Karpas-422 (cell line): ENCODE measurements at regions not wholly inside any gene's neighbourhood (a gene's known extent, or its start where the extent isn't known, plus 50 kb on each side); places are given as distances from the start of the nearest gene placed in this dataset.

Experiments
- DNase-seq: peaks from one replicate; pipeline ENCODE4 v3.0.0-alpha.2; 2015
- H2AFZ ChIP-seq: fragments of 200-600 bp; sonication (generic); 2 replicates; pipeline ENCODE4 v1.6.1; 2014; ENCODE audit warnings: antibody characterized with exemption, low read length, mixed read lengths
- H3K27ac ChIP-seq: fragments of 200-600 bp; sonication (generic); 2 replicates; pipeline ENCODE4 v1.5.1; 2014; ENCODE audit warnings: mild to moderate bottlenecking, low read length, moderate library complexity
- H3K27me3 ChIP-seq: fragments of 200-600 bp; sonication (generic); 2 replicates; pipeline ENCODE4 v1.6.1; 2014; ENCODE audit warnings: low read length, mixed read lengths
- H3K36me3 ChIP-seq: fragments of 200-600 bp; sonication (generic); 2 replicates; pipeline ENCODE4 v1.6.1; 2014; ENCODE audit warnings: low read length, mixed read lengths; ENCODE audit not compliant: insufficient read depth
- H3K4me1 ChIP-seq: fragments of 200-600 bp; sonication (generic); 2 replicates; pipeline ENCODE4 v1.6.1; 2014; ENCODE audit warnings: mild to moderate bottlenecking, low read length, mixed read lengths
- H3K4me2 ChIP-seq: fragments of 200-600 bp; sonication (generic); 2 replicates; pipeline ENCODE4 v1.6.1; 2014; ENCODE audit warnings: low read length, low read depth, mild to moderate bottlenecking; ENCODE audit not compliant: poor library complexity, severe bottlenecking
- H3K4me3 ChIP-seq: fragments of 200-600 bp; sonication (generic); 2 replicates; pipeline ENCODE4 v1.5.1; 2014; ENCODE audit warnings: mild to moderate bottlenecking, antibody characterized with exemption, low read length, mixed read lengths
- H3K79me2 ChIP-seq: fragments of 200-600 bp; sonication (generic); 2 replicates; pipeline ENCODE4 v1.6.1; 2014; ENCODE audit warnings: mild to moderate bottlenecking, low read length, mixed read lengths
- H3K9ac ChIP-seq: fragments of 200-600 bp; sonication (generic); 2 replicates; pipeline ENCODE4 v1.6.0; 2014; ENCODE audit warnings: low read length
- H3K9me2 ChIP-seq: fragments of 200-600 bp; sonication (generic), shearing (Covaris generic); replicated peaks from 2 replicates; pipeline ENCODE4 v1.6.0; 2014; ENCODE audit warnings: mild to moderate bottlenecking, low read length, moderate library complexity; ENCODE audit not compliant: insufficient read depth
- H3K9me3 ChIP-seq: fragments of 300-700, 200-600 bp; sonication (generic); 2 replicates; pipeline ENCODE4 v1.6.1; 2014; ENCODE audit warnings: low read length, mixed read lengths
- H4K20me1 ChIP-seq: fragments of 200-600 bp; sonication (generic); 2 replicates; pipeline ENCODE4 v1.6.1; 2014; ENCODE audit warnings: mild to moderate bottlenecking, antibody characterized with exemption, low read length, low read depth; ENCODE audit not compliant: insufficient read depth

- H3K27ac ChIP-seq = no peak overlapping the region
- no peaks in the 10 kb centered on the region for H3K36me3 ChIP-seq
- no peak overlapping the region for H3K4me3 ChIP-seq
- no peak overlapping the region for H3K9ac ChIP-seq
- no peaks in the 10 kb centered on the region for H3K9me3 ChIP-seq
- no peaks in the 10 kb centered on the region for H3K9me2 ChIP-seq
- H2AFZ ChIP-seq = no peak overlapping the region
- DNase-seq = no peak
- H3K79me2 ChIP-seq = no peaks in the 10 kb centered on the region
- no peaks in the 10 kb centered on the region for H4K20me1 ChIP-seq
- no peaks in the 10 kb centered on the region; the same call in 1 of the 2 replicates for H3K27me3 ChIP-seq
- no peaks in the 10 kb centered on the region for H3K4me1 ChIP-seq
- no peak overlapping the region for H3K4me2 ChIP-seq
Observed at GRCh38 chr7:88700725-88701124, 58.8 kb upstream of the ZNF804B start.

GRCh38 chr7:88694207-88694606 is 65.3 kb upstream of the ZNF804B start:
- Histone ChIP-seq H4K20me1 (no peaks in the 10 kb centered on the region), H3K9me3 (no peaks in the 10 kb centered on the region), H3K4me2 (no peak overlapping the region), H3K4me3 (no peak overlapping the region), H3K27me3 (no peaks in the 10 kb centered on the region), H2AFZ (no peak overlapping the region), H3K27ac (no peak overlapping the region), H3K9ac (no peak overlapping the region), H3K9me2 (no peaks in the 10 kb centered on the region), H3K4me1 (no peaks in the 10 kb centered on the region), H3K79me2 (no peaks in the 10 kb centered on the region), H3K36me3 (no peaks in the 10 kb centered on the region)
- DNase-seq = no peak

- H4K20me1 ChIP-seq = no peaks in the 10 kb centered on the region
- no peaks in the 10 kb centered on the region for H3K9me3 ChIP-seq
- no peak overlapping the region for H2AFZ ChIP-seq
- H3K27me3 ChIP-seq = no peaks in the 10 kb centered on the region
- no peaks in the 10 kb centered on the region for H3K79me2 ChIP-seq
- no peaks in the 10 kb centered on the region for H3K36me3 ChIP-seq
- no peak overlapping the region for H3K9ac ChIP-seq
- no peak overlapping the region for H3K27ac ChIP-seq
- H3K9me2 ChIP-seq = no peaks in the 10 kb centered on the region
- H3K4me1 ChIP-seq = no peaks in the 10 kb centered on the region
- DNase-seq = no peak
- no peak overlapping the region for H3K4me3 ChIP-seq
- no peak overlapping the region for H3K4me2 ChIP-seq
Observed at GRCh38 chr7:88693131-88693530, 66.4 kb upstream of the ZNF804B start.

- no peaks in the 10 kb centered on the region for H3K79me2 ChIP-seq
- H3K4me3 ChIP-seq = no peak overlapping the region
- no peak overlapping the region for H3K9ac ChIP-seq
- H3K36me3 ChIP-seq = no peaks in the 10 kb centered on the region
- H2AFZ ChIP-seq = no peak overlapping the region
- no peak overlapping the region for H3K4me2 ChIP-seq
- DNase-seq = no peak
- H4K20me1 ChIP-seq = no peaks in the 10 kb centered on the region
- no peaks in the 10 kb centered on the region for H3K27me3 ChIP-seq
- H3K4me1 ChIP-seq = no peaks in the 10 kb centered on the region
- no peaks in the 10 kb centered on the region for H3K9me2 ChIP-seq
- H3K9me3 ChIP-seq = no peaks in the 10 kb centered on the region
- no peak overlapping the region for H3K27ac ChIP-seq
Observed at GRCh38 chr7:88692493-88692892, 67.0 kb upstream of the ZNF804B start.

GRCh38 chr7:88689821-88690220 is 69.7 kb upstream of the ZNF804B start:
- no peak overlapping the region for H3K4me3 ChIP-seq
- no peak overlapping the region for H2AFZ ChIP-seq

GRCh38 chr7:88688222-88688621 is 71.3 kb upstream of the ZNF804B start:
- Histone ChIP-seq H3K36me3 (no peaks in the 10 kb centered on the region), H2AFZ (no peak overlapping the region), H3K4me3 (no peak overlapping the region), H4K20me1 (no peaks in the 10 kb centered on the region), H3K4me2 (no peak overlapping the region), H3K4me1 (no peaks in the 10 kb centered on the region), H3K79me2 (no peaks in the 10 kb centered on the region), H3K9me2 (no peaks in the 10 kb centered on the region), H3K27me3 (no peaks in the 10 kb centered on the region), H3K9me3 (no peaks in the 10 kb centered on the region; the same call in 1 of the 2 replicates), H3K27ac (no peak overlapping the region), H3K9ac (no peak overlapping the region)
- no peak for DNase-seq

More at GRCh38 chr7:88689821-88690220, 69.7 kb upstream of the ZNF804B start:
- no peaks in the 10 kb centered on the region for H3K36me3 ChIP-seq
- H3K27ac ChIP-seq = no peak overlapping the region
- no peaks in the 10 kb centered on the region for H4K20me1 ChIP-seq
- no peak overlapping the region for H3K4me2 ChIP-seq
- no peaks in the 10 kb centered on the region for H3K9me2 ChIP-seq
- no peaks in the 10 kb centered on the region for H3K4me1 ChIP-seq
- DNase-seq = no peak
- no peak overlapping the region for H3K9ac ChIP-seq
- no peaks in the 10 kb centered on the region; the same call in 1 of the 2 replicates for H3K9me3 ChIP-seq
- H3K27me3 ChIP-seq = no peaks in the 10 kb centered on the region
- no peaks in the 10 kb centered on the region for H3K79me2 ChIP-seq

- no peak overlapping the region for H3K4me3 ChIP-seq
- H4K20me1 ChIP-seq = no peaks in the 10 kb centered on the region
- no peak overlapping the region for H2AFZ ChIP-seq
- H3K4me2 ChIP-seq = no peak overlapping the region
- H3K27ac ChIP-seq = no peak overlapping the region
- no peaks in the 10 kb centered on the region for H3K36me3 ChIP-seq
- H3K4me1 ChIP-seq = no peaks in the 10 kb centered on the region
- H3K9ac ChIP-seq = no peak overlapping the region
- H3K79me2 ChIP-seq = no peaks in the 10 kb centered on the region
- H3K27me3 ChIP-seq = no peaks in the 10 kb centered on the region
- no peaks in the 10 kb centered on the region for H3K9me2 ChIP-seq
- DNase-seq = no peak
- H3K9me3 ChIP-seq = no peaks in the 10 kb centered on the region; the same call in 1 of the 2 replicates
Observed at GRCh38 chr7:88686468-88687229, 72.9 kb upstream of the ZNF804B start.

GRCh38 chr7:88681682-88682081 is 77.8 kb upstream of the ZNF804B start:
- no peak for DNase-seq
- Histone ChIP-seq H3K9me2 (no peaks in the 10 kb centered on the region), H3K36me3 (no peaks in the 10 kb centered on the region), H4K20me1 (no peaks in the 10 kb centered on the region), H3K4me2 (no peak overlapping the region), H3K9ac (no peak overlapping the region), H3K27me3 (no peaks in the 10 kb centered on the region), H3K4me3 (no peak overlapping the region), H2AFZ (no peak overlapping the region), H3K4me1 (no peaks in the 10 kb centered on the region), H3K27ac (no peak overlapping the region), H3K9me3 (no peaks in the 10 kb centered on the region; the same call in 1 of the 2 replicates), H3K79me2 (no peaks in the 10 kb centered on the region)
